ENCODE measurements at regions not wholly inside any gene's neighbourhood (a gene's known extent, or its start where the extent isn't known, plus 50 kb on each side); places are given as distances from the start of the nearest gene placed in this dataset.
A peak's percentile ranks its signal among the peaks of the same experiment; 100 is the strongest.

DNA sequence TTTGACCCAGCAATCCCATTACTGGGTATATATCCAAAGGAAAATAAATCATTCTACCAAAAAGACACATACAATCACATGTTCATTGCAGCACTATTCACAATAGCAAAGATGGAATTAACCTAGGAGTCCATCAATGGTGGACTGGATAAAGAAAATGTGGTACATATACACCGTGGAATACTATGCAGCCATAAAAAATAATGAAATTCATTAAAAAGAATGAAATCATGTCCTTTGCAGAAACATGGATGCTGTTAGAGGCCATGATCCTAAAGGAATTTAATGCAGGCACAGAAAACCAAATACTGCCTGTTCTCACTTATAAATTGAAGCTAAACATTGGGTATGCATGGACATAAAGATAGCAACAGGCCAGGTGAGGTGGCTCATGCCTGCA is 61.9 kb upstream of the BMP6 start:
- CTCF ChIA-PET: no interaction called here
- H3K4me3 ChIP-seq (ENCODE audit: low read depth, low read length): no peak overlapping the region
- H3K36me3 ChIP-seq (ENCODE audit: control insufficient read depth, insufficient read depth, low read length): no peaks in the 10 kb centered on the region
- POLR2A ChIA-PET: interaction anchor here (0.7 kb wide), 1 partner anchor 20 kb away, joined by 3 read pairs; no protein-coding TSS in a partner anchor
- TF ChIP-seq, protein P1, sequence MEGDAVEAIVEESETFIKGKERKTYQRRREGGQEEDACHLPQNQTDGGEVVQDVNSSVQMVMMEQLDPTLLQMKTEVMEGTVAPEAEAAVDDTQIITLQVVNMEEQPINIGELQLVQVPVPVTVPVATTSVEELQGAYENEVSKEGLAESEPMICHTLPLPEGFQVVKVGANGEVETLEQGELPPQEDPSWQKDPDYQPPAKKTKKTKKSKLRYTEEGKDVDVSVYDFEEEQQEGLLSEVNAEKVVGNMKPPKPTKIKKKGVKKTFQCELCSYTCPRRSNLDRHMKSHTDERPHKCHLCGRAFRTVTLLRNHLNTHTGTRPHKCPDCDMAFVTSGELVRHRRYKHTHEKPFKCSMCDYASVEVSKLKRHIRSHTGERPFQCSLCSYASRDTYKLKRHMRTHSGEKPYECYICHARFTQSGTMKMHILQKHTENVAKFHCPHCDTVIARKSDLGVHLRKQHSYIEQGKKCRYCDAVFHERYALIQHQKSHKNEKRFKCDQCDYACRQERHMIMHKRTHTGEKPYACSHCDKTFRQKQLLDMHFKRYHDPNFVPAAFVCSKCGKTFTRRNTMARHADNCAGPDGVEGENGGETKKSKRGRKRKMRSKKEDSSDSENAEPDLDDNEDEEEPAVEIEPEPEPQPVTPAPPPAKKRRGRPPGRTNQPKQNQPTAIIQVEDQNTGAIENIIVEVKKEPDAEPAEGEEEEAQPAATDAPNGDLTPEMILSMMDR (IDR thresholded peaks at IDR 0.05; ENCODE audit: insufficient read depth, low read depth, low read length): no peak
- H3K27me3 ChIP-seq (ENCODE audit: control insufficient read depth, insufficient read depth, low read length): peaks cover 1% of the 10 kb centered on the region; the same call in 1 of the 2 replicates
- DNase-seq (ENCODE audit: low read depth): no peak

DNA sequence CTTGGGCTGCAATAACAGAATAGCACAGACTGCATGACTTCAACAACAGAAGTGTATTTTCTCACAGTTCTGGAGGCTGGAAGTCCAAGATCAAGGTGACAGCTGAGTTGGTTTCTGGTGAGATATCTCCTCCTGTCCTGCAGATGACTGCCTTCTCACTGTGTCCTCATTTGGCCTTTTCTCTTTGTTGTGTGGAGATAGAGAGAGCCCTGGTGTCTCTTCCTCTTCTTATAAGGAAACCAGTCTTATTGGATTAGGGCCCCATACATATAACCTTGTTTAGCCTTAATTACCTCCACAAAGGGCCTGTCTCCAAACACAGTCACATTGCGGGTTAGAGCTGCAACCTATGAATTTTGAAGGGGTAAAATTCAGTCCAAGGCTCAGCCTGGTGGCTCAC is 57.0 kb upstream of the BMP6 start:
- ChIA-PET CTCF (interaction anchor here (1.0 kb wide), 1 partner anchor 54 kb away, joined by 3 read pairs; no protein-coding TSS in a partner anchor), POLR2A (no interaction called here)
- Histone ChIP-seq H3K4me3 (ENCODE audit: low read depth, low read length) (no peak overlapping the region), H3K27me3 (ENCODE audit: control insufficient read depth, insufficient read depth, low read length) (no peaks in the 10 kb centered on the region), H3K36me3 (ENCODE audit: control insufficient read depth, insufficient read depth, low read length) (no peaks in the 10 kb centered on the region)
- DNase-seq (ENCODE audit: low read depth): no peak
- TF ChIP-seq, protein P1 (IDR thresholded peaks at IDR 0.05; ENCODE audit: insufficient read depth, low read depth, low read length): no peak

DNA sequence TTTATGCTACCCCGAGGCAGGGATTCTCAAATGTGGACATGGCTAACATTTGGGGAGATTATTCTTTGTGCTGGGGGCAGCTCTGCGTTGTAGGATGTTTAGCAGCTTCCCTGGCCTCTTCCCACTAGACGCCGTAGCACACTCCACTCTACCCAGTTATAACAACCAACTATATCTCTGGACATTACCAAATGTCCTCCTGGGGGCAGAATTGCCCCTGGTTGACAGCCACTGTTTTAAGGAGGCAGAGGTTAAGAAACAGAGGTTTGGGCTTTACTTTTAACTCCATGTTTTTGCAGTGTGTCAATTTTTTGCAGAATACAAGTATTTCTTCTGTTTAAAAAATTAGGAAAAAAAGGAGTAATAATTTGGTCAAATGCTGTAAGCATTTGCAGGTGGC is 56.2 kb upstream of the BMP6 start:
- ChIA-PET POLR2A (no interaction called here), CTCF (no interaction called here)
- no peaks in the 10 kb centered on the region for H3K27me3 ChIP-seq (ENCODE audit: control insufficient read depth, insufficient read depth, low read length)
- DNase-seq (ENCODE audit: low read depth): no peak
- no peak overlapping the region for H3K4me3 ChIP-seq (ENCODE audit: low read depth, low read length)
- H3K36me3 ChIP-seq (ENCODE audit: control insufficient read depth, insufficient read depth, low read length): no peaks in the 10 kb centered on the region
- TF ChIP-seq, protein P1 (IDR thresholded peaks at IDR 0.05; ENCODE audit: insufficient read depth, low read depth, low read length): no peak

DNA sequence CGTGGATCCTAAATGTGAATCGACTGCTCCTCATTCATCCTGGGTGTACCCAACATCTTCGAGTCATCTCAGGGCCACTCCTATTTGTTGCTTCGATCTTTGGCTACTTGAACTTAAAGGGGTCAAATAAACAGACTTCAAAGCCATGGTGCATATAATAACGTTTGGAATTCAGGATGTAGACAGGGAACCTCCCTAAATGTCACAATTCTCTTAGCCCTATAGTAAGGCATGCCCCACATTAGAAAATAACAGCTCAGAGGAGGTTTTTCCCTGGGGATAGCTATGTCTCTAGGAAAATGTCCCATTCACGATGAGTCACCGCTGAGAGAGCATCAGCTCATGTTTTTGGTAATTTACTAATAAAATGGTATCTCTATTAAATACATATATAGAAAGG is 54.8 kb upstream of the BMP6 start:
- ChIA-PET CTCF (interaction anchor here (0.6 to 1.9 kb wide), 3 partner anchors 54 to 388 kb away, joined by 3 to 4 read pairs (median 3); no protein-coding TSS in a partner anchor), POLR2A (no interaction called here)
- no peaks in the 10 kb centered on the region for H3K27me3 ChIP-seq (ENCODE audit: control insufficient read depth, insufficient read depth, low read length)
- H3K36me3 ChIP-seq (ENCODE audit: control insufficient read depth, insufficient read depth, low read length): no peaks in the 10 kb centered on the region
- peak; percentile 42 for DNase-seq (ENCODE audit: low read depth)
- TF ChIP-seq, protein P1 (IDR thresholded peaks at IDR 0.05; ENCODE audit: insufficient read depth, low read depth, low read length): no peak
- H3K4me3 ChIP-seq (ENCODE audit: low read depth, low read length): no peak overlapping the region

DNA sequence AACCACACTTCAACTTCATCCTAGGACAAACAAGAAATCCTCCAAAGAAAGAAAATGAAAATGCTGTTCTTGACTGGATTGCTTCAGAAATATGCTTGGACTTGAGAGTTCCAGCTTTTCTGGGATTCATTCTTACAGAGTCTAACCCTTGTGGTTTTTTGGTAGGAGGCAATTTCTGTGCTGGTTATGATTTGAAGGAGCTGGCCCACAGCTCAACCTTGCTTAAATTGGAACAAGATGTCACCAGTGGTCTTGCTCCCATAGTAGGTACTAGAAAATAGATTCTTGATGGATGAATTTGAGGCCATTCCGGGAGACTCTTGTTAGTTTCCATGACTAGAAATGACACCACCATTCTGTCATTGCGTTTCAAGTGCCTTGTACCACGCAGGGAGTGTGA is 54.3 kb upstream of the BMP6 start:
- TF ChIP-seq, protein P1 (IDR thresholded peaks at IDR 0.05; ENCODE audit: insufficient read depth, low read depth, low read length): no peak
- no peak overlapping the region for H3K4me3 ChIP-seq (ENCODE audit: low read depth, low read length)
- CTCF ChIA-PET: interaction anchor here (0.8 to 1.9 kb wide), 5 partner anchors 11 to 387 kb away, joined by 3 to 4 read pairs (median 3); no protein-coding TSS in a partner anchor
- POLR2A ChIA-PET: no interaction called here
- no peaks in the 10 kb centered on the region for H3K36me3 ChIP-seq (ENCODE audit: control insufficient read depth, insufficient read depth, low read length)
- DNase-seq (ENCODE audit: low read depth): peak; percentile 40
- no peaks in the 10 kb centered on the region for H3K27me3 ChIP-seq (ENCODE audit: control insufficient read depth, insufficient read depth, low read length)

Measured in BJ (cell line).